ENCODE measurements at regions not wholly inside any gene's neighbourhood (a gene's known extent, or its start where the extent isn't known, plus 50 kb on each side); places are given as distances from the start of the nearest gene placed in this dataset.

- DNase-seq: no peak
Observed at GRCh38 chr2:121118951-121119350, 166.1 kb downstream of the TFCP2L1 start.

- no peak for DNase-seq
Observed at GRCh38 chr2:121120411-121120810, 164.6 kb downstream of the TFCP2L1 start.

- no peak for DNase-seq
Observed at GRCh38 chr2:121120991-121121390, 164.0 kb downstream of the TFCP2L1 start.

GRCh38 chr2:121121661-121122060 lies 163.3 kb downstream of the TFCP2L1 start:
- no peak for DNase-seq

GRCh38 chr2:121123268-121123667 lies 161.7 kb downstream of the TFCP2L1 start:
- DNase-seq: no peak

GRCh38 chr2:121124330-121124729 lies 160.7 kb downstream of the TFCP2L1 start:
- no peak for DNase-seq

GRCh38 chr2:121125350-121125749 lies 159.7 kb downstream of the TFCP2L1 start:
- no peak for DNase-seq

- no peak for DNase-seq
Observed at GRCh38 chr2:121128741-121129659, 156.0 kb downstream of the TFCP2L1 start.

- DNase-seq: no peak
Observed at GRCh38 chr2:121129692-121130091, 155.3 kb downstream of the TFCP2L1 start.

GRCh38 chr2:121130301-121130850 lies 154.6 kb downstream of the TFCP2L1 start:
- DNase-seq: no peak

- no peak for DNase-seq
Observed at GRCh38 chr2:121131375-121131774, 153.6 kb downstream of the TFCP2L1 start.

- no peak for DNase-seq
Observed at GRCh38 chr2:121132054-121132761, 152.8 kb downstream of the TFCP2L1 start.

GRCh38 chr2:121132762-121133107 lies 152.3 kb downstream of the TFCP2L1 start:
- DNase-seq: no peak

- no peak for DNase-seq
Observed at GRCh38 chr2:121133551-121134319, 151.3 kb downstream of the TFCP2L1 start.

- DNase-seq: no peak
Observed at GRCh38 chr2:121134728-121135127, 150.3 kb downstream of the TFCP2L1 start.

- DNase-seq: no peak
Observed at GRCh38 chr2:121135168-121135853, 149.7 kb downstream of the TFCP2L1 start.

- no peak for DNase-seq
Observed at GRCh38 chr2:121136323-121136722, 148.7 kb downstream of the TFCP2L1 start.

GRCh38 chr2:121137571-121137970 lies 147.4 kb downstream of the TFCP2L1 start:
- DNase-seq: no peak

GRCh38 chr2:121140734-121141133 lies 144.3 kb downstream of the TFCP2L1 start:
- no peak for DNase-seq

- no peak for DNase-seq
Observed at GRCh38 chr2:121142452-121142851, 142.6 kb downstream of the TFCP2L1 start.

GRCh38 chr2:121144111-121144510 lies 140.9 kb downstream of the TFCP2L1 start:
- DNase-seq: no peak

GRCh38 chr2:121146630-121147029 lies 138.4 kb downstream of the TFCP2L1 start:
- no peak for DNase-seq

GRCh38 chr2:121147766-121148165 lies 137.2 kb downstream of the TFCP2L1 start:
- no peak for DNase-seq

All from 8988T (cell line).